ENCODE measurements at regions not wholly inside any gene's neighbourhood (a gene's known extent, or its start where the extent isn't known, plus 50 kb on each side); places are given as distances from the start of the nearest gene placed in this dataset.

GRCh38 chr2:190812506-190813294 is 67.9 kb upstream of the GLS start:
- DNase-seq = no peak
- H3K27ac ChIP-seq = no peak overlapping the region

GRCh38 chr2:190815226-190815625 is 65.4 kb upstream of the GLS start:
- DNase-seq (no peak), ATAC-seq (no peak)
- Histone ChIP-seq H3K36me3 (no peaks in the 10 kb centered on the region), H3K27ac (no peak overlapping the region), H3K27me3 (no peaks in the 10 kb centered on the region), H3K4me3 (no peak overlapping the region), H3K4me1 (no peaks in the 10 kb centered on the region), H3K9me3 (no peaks in the 10 kb centered on the region)
- intact Hi-C loops (cut with DNase I) = no loop called here
- TF ChIP-seq, protein P1, sequence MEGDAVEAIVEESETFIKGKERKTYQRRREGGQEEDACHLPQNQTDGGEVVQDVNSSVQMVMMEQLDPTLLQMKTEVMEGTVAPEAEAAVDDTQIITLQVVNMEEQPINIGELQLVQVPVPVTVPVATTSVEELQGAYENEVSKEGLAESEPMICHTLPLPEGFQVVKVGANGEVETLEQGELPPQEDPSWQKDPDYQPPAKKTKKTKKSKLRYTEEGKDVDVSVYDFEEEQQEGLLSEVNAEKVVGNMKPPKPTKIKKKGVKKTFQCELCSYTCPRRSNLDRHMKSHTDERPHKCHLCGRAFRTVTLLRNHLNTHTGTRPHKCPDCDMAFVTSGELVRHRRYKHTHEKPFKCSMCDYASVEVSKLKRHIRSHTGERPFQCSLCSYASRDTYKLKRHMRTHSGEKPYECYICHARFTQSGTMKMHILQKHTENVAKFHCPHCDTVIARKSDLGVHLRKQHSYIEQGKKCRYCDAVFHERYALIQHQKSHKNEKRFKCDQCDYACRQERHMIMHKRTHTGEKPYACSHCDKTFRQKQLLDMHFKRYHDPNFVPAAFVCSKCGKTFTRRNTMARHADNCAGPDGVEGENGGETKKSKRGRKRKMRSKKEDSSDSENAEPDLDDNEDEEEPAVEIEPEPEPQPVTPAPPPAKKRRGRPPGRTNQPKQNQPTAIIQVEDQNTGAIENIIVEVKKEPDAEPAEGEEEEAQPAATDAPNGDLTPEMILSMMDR (IDR thresholded peaks at IDR 0.05) = no peak

More at GRCh38 chr2:190812506-190813294, 67.9 kb upstream of the GLS start:
- H3K4me3 ChIP-seq = peak overlapping the region; percentile 18
- no peaks in the 10 kb centered on the region for H3K36me3 ChIP-seq
- ATAC-seq = peak; percentile 32
- H3K9me3 ChIP-seq = no peaks in the 10 kb centered on the region
- peaks cover 3% of the 10 kb centered on the region for H3K4me1 ChIP-seq
- TF ChIP-seq, protein P1 (IDR thresholded peaks at IDR 0.05) = no peak
- H3K27me3 ChIP-seq = no peaks in the 10 kb centered on the region
- intact Hi-C loops (cut with DNase I) = no loop called here

GRCh38 chr2:190817082-190817481 is 63.5 kb upstream of the GLS start:
- no peaks in the 10 kb centered on the region for H3K4me1 ChIP-seq
- no peaks in the 10 kb centered on the region for H3K27me3 ChIP-seq
- H3K27ac ChIP-seq = no peak overlapping the region
- H3K4me3 ChIP-seq = no peak overlapping the region
- H3K9me3 ChIP-seq = no peaks in the 10 kb centered on the region
- DNase-seq = no peak
- ATAC-seq = no peak
- intact Hi-C loops (cut with DNase I) = no loop called here
- TF ChIP-seq, protein P1 (IDR thresholded peaks at IDR 0.05) = no peak
- no peaks in the 10 kb centered on the region for H3K36me3 ChIP-seq

DNA sequence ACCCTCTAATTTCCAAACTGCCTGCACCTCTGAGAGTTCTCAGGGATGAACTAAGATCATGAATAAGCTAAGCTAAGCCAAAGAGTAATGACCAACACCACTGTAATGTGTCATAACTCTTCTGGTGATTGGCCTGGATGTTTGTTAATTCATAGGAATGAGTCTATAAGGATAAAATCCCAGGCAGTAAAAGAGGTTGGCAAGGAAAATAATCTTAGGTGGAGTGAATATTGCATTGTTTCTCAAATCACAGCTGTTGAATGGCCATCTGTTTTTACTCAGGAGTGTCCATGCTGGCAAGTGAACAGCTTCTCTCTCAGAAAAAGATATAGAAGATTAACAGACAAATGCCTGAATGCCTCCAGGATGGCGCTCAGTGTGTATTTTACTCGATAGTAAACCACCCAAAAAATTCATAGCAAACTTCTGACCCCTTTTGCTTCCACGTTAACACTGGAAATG is 60.8 kb upstream of the GLS start:
- no peaks in the 10 kb centered on the region for H3K4me1 ChIP-seq
- intact Hi-C loops (cut with DNase I) = no loop called here
- ATAC-seq = no peak
- no peaks in the 10 kb centered on the region for H3K36me3 ChIP-seq
- H3K9me3 ChIP-seq = no peaks in the 10 kb centered on the region
- DNase-seq = no peak
- TF ChIP-seq, protein P1 (IDR thresholded peaks at IDR 0.05) = no peak
- H3K4me3 ChIP-seq = no peak overlapping the region
- H3K27ac ChIP-seq = no peak overlapping the region
- no peaks in the 10 kb centered on the region for H3K27me3 ChIP-seq

DNA sequence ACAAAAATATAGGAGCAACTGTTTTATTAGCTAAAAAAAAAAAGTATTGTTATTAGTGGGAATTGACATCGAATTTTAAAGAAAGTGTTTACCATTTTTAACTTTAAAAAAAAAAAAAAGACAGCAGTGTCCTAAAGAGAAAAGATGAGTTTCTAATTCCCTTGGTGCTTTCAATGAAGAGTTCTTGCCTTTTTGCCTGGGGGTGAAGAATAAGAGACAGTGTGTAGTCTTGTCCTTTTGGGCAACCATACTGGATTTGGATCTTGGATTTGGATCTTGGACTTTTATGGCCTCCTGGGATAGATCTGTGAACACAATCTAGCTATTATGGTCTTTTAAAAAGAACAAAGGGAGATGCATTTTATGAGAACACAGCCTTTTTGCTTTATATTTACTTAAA is 60.2 kb upstream of the GLS start:
- intact Hi-C loops (cut with DNase I) = no loop called here
- ATAC-seq (no peak), DNase-seq (no peak)
- Histone ChIP-seq H3K27ac (no peak overlapping the region), H3K27me3 (no peaks in the 10 kb centered on the region), H3K4me1 (no peaks in the 10 kb centered on the region), H3K4me3 (no peak overlapping the region), H3K36me3 (no peaks in the 10 kb centered on the region), H3K9me3 (no peaks in the 10 kb centered on the region)
- TF ChIP-seq, protein P1 (IDR thresholded peaks at IDR 0.05) = no peak
